ENCODE measurements at regions not wholly inside any gene's neighbourhood (a gene's known extent, or its start where the extent isn't known, plus 50 kb on each side); places are given as distances from the start of the nearest gene placed in this dataset.
"Not testable (repeated sequence)": the region's sequence is repeated elsewhere in the genome, so short reads cannot be mapped to it uniquely, and the experiment has no call there.

- POLR2A ChIA-PET, result no interaction called here
- CTCF ChIA-PET, result no interaction called here
Measured at GRCh38 chr7:15057272-15057671, 154.7 kb upstream of the DGKB start.

- POLR2A ChIA-PET, CTCF ChIA-PET: not testable (repeated sequence)
Measured at GRCh38 chr7:15054304-15054703, 151.8 kb upstream of the DGKB start.

- CTCF ChIA-PET, result no interaction called here
- POLR2A ChIA-PET, result no interaction called here
Measured at GRCh38 chr7:15049157-15049556, 146.6 kb upstream of the DGKB start.

GRCh38 chr7:15046861-15047260 lies 144.3 kb upstream of the DGKB start:
- CTCF ChIA-PET, result no interaction called here
- POLR2A ChIA-PET, result no interaction called here

GRCh38 chr7:15043931-15044330 lies 141.4 kb upstream of the DGKB start:
- ChIA-PET POLR2A (no interaction called here), CTCF (no interaction called here)

GRCh38 chr7:15042285-15043065 lies 139.9 kb upstream of the DGKB start:
- POLR2A ChIA-PET, result no interaction called here
- CTCF ChIA-PET, result no interaction called here

- ChIA-PET POLR2A (no interaction called here), CTCF (no interaction called here)
Measured at GRCh38 chr7:15041226-15041625, 138.7 kb upstream of the DGKB start.

- ChIA-PET POLR2A (no interaction called here), CTCF (no interaction called here)
Measured at GRCh38 chr7:15035814-15036213, 133.3 kb upstream of the DGKB start.

- ChIA-PET POLR2A (no interaction called here), CTCF (no interaction called here)
Measured at GRCh38 chr7:15033039-15033438, 130.5 kb upstream of the DGKB start.

- ChIA-PET CTCF (no interaction called here), POLR2A (no interaction called here)
Measured at GRCh38 chr7:15018981-15019380, 116.4 kb upstream of the DGKB start.

GRCh38 chr7:15016766-15017165 lies 114.2 kb upstream of the DGKB start:
- POLR2A ChIA-PET, result no interaction called here
- CTCF ChIA-PET, result interaction anchor here (1.5 kb wide), 1 partner anchor 299 kb away, joined by 5 read pairs; no protein-coding TSS in a partner anchor

- CTCF ChIA-PET, result interaction anchor here (1.5 kb wide), 1 partner anchor 299 kb away, joined by 5 read pairs; no protein-coding TSS in a partner anchor
- POLR2A ChIA-PET, result no interaction called here
Measured at GRCh38 chr7:15016315-15016667, 113.7 kb upstream of the DGKB start.

- ChIA-PET CTCF (interaction anchor here (1.5 kb wide), 1 partner anchor 298 kb away, joined by 5 read pairs; no protein-coding TSS in a partner anchor), POLR2A (no interaction called here)
Measured at GRCh38 chr7:15015545-15016314, 113.2 kb upstream of the DGKB start.

GRCh38 chr7:15012135-15012534 lies 109.6 kb upstream of the DGKB start:
- POLR2A ChIA-PET, result no interaction called here
- CTCF ChIA-PET, result no interaction called here

GRCh38 chr7:15011289-15011688 lies 108.7 kb upstream of the DGKB start:
- ChIA-PET CTCF (no interaction called here), POLR2A (no interaction called here)

GRCh38 chr7:15007507-15007906 lies 105.0 kb upstream of the DGKB start:
- POLR2A ChIA-PET, result no interaction called here
- CTCF ChIA-PET, result no interaction called here

- ChIA-PET CTCF (no interaction called here), POLR2A (no interaction called here)
Measured at GRCh38 chr7:15005672-15006071, 103.1 kb upstream of the DGKB start.

- ChIA-PET POLR2A (no interaction called here), CTCF (no interaction called here)
Measured at GRCh38 chr7:15000157-15000556, 97.6 kb upstream of the DGKB start.

GRCh38 chr7:14999331-14999730 lies 96.8 kb upstream of the DGKB start:
- ChIA-PET CTCF (no interaction called here), POLR2A (no interaction called here)

- CTCF ChIA-PET, result no interaction called here
- POLR2A ChIA-PET, result no interaction called here
Measured at GRCh38 chr7:14995774-14996173, 93.2 kb upstream of the DGKB start.

GRCh38 chr7:14988941-14989340 lies 86.4 kb upstream of the DGKB start:
- CTCF ChIA-PET, result no interaction called here

GRCh38 chr7:14978687-14979086 lies 76.1 kb upstream of the DGKB start:
- CTCF ChIA-PET, result no interaction called here

More at GRCh38 chr7:14988941-14989340, 86.4 kb upstream of the DGKB start:
- POLR2A ChIA-PET, result no interaction called here

More at GRCh38 chr7:14978687-14979086, 76.1 kb upstream of the DGKB start:
- POLR2A ChIA-PET, result no interaction called here

Data from activated CD8-positive, alpha-beta memory T cell treated with anti-CD3 and anti-CD28 coated beads for 36 hours (primary cell).